A673 (cell line): ENCODE measurements at regions not wholly inside any gene's neighbourhood (a gene's known extent, or its start where the extent isn't known, plus 50 kb on each side); places are given as distances from the start of the nearest gene placed in this dataset.

Source experiments
- EZH2 ChIP-seq: fragments of 200-600 bp; sonication (generic); IDR thresholded peaks from 2 replicates; pipeline ENCODE4 v1.6.1; 2017; ENCODE audit warnings: borderline replicate concordance, low read depth, mild to moderate bottlenecking, mixed read lengths, antibody characterized with exemption, low read length; ENCODE audit not compliant: poor library complexity, severe bottlenecking
- TF ChIP-seq, protein P1 (sequence below): fragments of 300-800, 200-600 bp; sonication (generic); conservative IDR thresholded peaks from 2 replicates; pipeline ENCODE4 v1.5.1; 2017; ENCODE audit warnings: low read depth, mild to moderate bottlenecking, antibody characterized with exemption, low read length, moderate library complexity, mixed read lengths

DNA sequence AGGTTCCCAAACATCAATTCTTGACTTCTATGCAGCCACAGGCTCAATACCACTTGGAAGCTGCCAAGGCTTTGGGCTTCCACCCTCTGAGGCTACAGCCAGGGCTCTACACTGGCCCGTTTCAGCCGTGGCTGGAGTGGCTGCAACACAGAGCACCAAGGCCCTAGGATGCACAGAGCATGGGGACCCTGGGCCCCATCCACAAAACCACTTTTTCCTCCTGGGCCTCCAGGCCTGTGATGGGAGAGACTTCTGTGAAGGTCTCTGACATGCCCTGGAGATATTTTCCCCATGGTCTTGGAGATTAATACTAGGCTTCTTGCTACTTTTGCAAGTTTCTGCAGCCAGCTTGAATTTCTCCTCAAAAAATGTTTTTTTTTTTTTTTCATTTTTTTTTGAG lies 655.4 kb upstream of the ZP4 start:
- TF ChIP-seq, protein P1, sequence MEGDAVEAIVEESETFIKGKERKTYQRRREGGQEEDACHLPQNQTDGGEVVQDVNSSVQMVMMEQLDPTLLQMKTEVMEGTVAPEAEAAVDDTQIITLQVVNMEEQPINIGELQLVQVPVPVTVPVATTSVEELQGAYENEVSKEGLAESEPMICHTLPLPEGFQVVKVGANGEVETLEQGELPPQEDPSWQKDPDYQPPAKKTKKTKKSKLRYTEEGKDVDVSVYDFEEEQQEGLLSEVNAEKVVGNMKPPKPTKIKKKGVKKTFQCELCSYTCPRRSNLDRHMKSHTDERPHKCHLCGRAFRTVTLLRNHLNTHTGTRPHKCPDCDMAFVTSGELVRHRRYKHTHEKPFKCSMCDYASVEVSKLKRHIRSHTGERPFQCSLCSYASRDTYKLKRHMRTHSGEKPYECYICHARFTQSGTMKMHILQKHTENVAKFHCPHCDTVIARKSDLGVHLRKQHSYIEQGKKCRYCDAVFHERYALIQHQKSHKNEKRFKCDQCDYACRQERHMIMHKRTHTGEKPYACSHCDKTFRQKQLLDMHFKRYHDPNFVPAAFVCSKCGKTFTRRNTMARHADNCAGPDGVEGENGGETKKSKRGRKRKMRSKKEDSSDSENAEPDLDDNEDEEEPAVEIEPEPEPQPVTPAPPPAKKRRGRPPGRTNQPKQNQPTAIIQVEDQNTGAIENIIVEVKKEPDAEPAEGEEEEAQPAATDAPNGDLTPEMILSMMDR, result no peak
- no peak for TF ChIP-seq EZH2
